Ovary (tissue), 7 donors: ENCODE measurements at regions not wholly inside any gene's neighbourhood (a gene's known extent, or its start where the extent isn't known, plus 50 kb on each side); places are given as distances from the start of the nearest gene placed in this dataset.

Experiments used
- DNase-seq, 5 donors: peaks; one replicate each; pipeline ENCODE4 v3.0.0-alpha.2; 2019 to 2020
- H3K27ac ChIP-seq, 2 donors: fragments of 200-600 bp; one replicate each; pipeline versions ENCODE4 v1.5.1 to v1.8.0; 2019 to 2022
- H3K27me3 ChIP-seq: fragments of 200-600 bp; one replicate; pipeline ENCODE4 v1.8.0; 2022
- H3K36me3 ChIP-seq: fragments of 200-600 bp; sonication (generic); one replicate; pipeline ENCODE4 v1.5.1; 2019
- H3K4me1 ChIP-seq: one replicate; pipeline ENCODE4 v1.8.1; 2013; ENCODE audit warnings: mild to moderate bottlenecking, moderate library complexity; ENCODE audit not compliant: insufficient read depth
- H3K4me3 ChIP-seq: fragments of 200-600 bp; sonication (generic); one replicate; pipeline ENCODE4 v1.5.1; 2017
- H3K9me3 ChIP-seq, 2 donors: fragments of 200-600 bp in 1 of 2; sonication (generic) in 1 of 2; one replicate each; pipeline versions ENCODE4 v1.5.1 to v1.8.1; 2013 to 2019; ENCODE audit warnings: mild to moderate bottlenecking in 1 of 2, moderate library complexity in 1 of 2
- CTCF ChIP-seq, 3 donors: fragments of 450-650 bp in 2 of 3; fragments of 200-600 bp in 1 of 3; IDR thresholded peaks; one replicate each; pipeline versions ENCODE4 v1.5.1 to v1.8.0; 2016 to 2022; ENCODE audit warnings: antibody characterized with exemption in 3 of 3, mild to moderate bottlenecking in 1 of 3
- EP300 ChIP-seq: sonication (generic); formaldehyde crosslinking; IDR thresholded peaks from one replicate; pipeline ENCODE4 v1.6.1; 2017; ENCODE audit warnings: antibody characterized with exemption
- POLR2A ChIP-seq: fragments of 450-650 bp; IDR thresholded peaks from one replicate; pipeline ENCODE4 v1.6.1; 2017; ENCODE audit warnings: antibody characterized with exemption, mild to moderate bottlenecking, moderate library complexity
- WGBS, 3 donors: extraction: QIAGEN DNeasy Blood & Tissue Kit in 1 of 3; methylation state at CpG; one replicate each; pipeline versions ENCODE4 v1.1.5 to v1.1.7; 2013 to 2017; 5-methylcytosine and 5-hydroxymethylcytosine counted together
- intact Hi-C, 4 donors: fragments of 100-400 bp; cut with DNase I; formaldehyde crosslinking; loops; one replicate each; pipeline versions ENCODE4 v1.11.0 to v1.15.1; 2022 to 2023
- donor health status: DM: no; HTN: no; CAD: no; lungs with moderate emphysema.
- donor health status: DM: no; HTN: no; CAD: no.
- donor health status: Bipolar disorder and iron deficiency.
- donor health status: DM: no; HTN: no; CAD: no.
- donor health status: DM: yes; HTN: yes; CAD: no.

- WGBS, 3 donors: 69 to 77% (median 70%) methylated on average over 5 of the region's 5 CpGs
- Histone ChIP-seq H3K27ac (no peak overlapping the region), H3K9me3 (no peaks in the 10 kb centered on the region), H3K36me3 (no peaks in the 10 kb centered on the region), H3K27me3 (no peaks in the 10 kb centered on the region), H3K4me1 (peaks cover 2% of the 10 kb centered on the region), H3K4me3 (no peak overlapping the region)
- TF ChIP-seq EP300: no peak
- TF ChIP-seq POLR2A: no peak
- no peak for TF ChIP-seq CTCF (IDR thresholded peaks at IDR 0.05)
- intact Hi-C loops: no loop called here
- no peak for DNase-seq
These were observed 111.5 kb upstream of the CITED2 start for GRCh38 chr6:139485742-139486475.

- H3K27me3 ChIP-seq: no peaks in the 10 kb centered on the region
- H3K4me1 ChIP-seq: peaks cover 2% of the 10 kb centered on the region
- 46 to 97% (median 74%) methylated on average over 2 of the region's 2 CpGs for WGBS, 3 donors
- no peak overlapping the region for H3K27ac ChIP-seq
- no peaks in the 10 kb centered on the region for H3K9me3 ChIP-seq
- H3K36me3 ChIP-seq: no peaks in the 10 kb centered on the region
- H3K4me3 ChIP-seq: no peak overlapping the region
- intact Hi-C loops: no loop called here
- no peak for DNase-seq
- TF ChIP-seq CTCF (IDR thresholded peaks at IDR 0.05) (no peak), EP300 (no peak), POLR2A (no peak)
These were observed 110.7 kb upstream of the CITED2 start for GRCh38 chr6:139485185-139485584.

- 93 to 95% (median 93%) methylated on average over 8 of the region's 8 CpGs for WGBS, 3 donors
- Histone ChIP-seq H3K9me3 (no peaks in the 10 kb centered on the region), H3K27ac (no peak overlapping the region), H3K27me3 (no peaks in the 10 kb centered on the region), H3K4me3 (no peak overlapping the region), H3K4me1 (peaks cover 2% of the 10 kb centered on the region), H3K36me3 (no peaks in the 10 kb centered on the region)
- TF ChIP-seq POLR2A (no peak), EP300 (no peak), CTCF (IDR thresholded peaks at IDR 0.05) (no peak)
- intact Hi-C loops: no loop called here
- no peak for DNase-seq
These were observed 108.6 kb upstream of the CITED2 start for GRCh38 chr6:139483079-139483478.

DNA sequence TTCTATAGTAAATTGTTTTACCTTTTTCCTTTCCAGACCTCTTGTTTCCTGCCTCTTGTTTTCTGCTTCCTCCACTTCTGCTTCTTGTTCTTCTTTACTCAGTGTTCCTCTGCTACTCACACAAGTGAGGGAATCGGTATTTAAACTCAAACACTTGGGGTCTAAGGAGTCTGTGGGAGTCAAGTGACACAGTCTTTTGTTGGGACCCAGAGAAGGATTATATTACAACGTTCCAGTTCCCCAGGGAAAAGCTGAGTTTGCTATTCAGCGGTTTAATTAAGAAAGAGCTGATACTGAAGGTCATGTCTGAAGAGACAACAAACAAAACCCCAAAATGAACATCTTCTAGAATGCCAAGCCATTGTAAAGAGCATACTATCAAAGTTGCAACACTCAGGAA lies 107.8 kb upstream of the CITED2 start:
- no peaks in the 10 kb centered on the region for H3K27me3 ChIP-seq
- H3K36me3 ChIP-seq: no peaks in the 10 kb centered on the region
- no peaks in the 10 kb centered on the region for H3K9me3 ChIP-seq
- intact Hi-C loops: no loop called here
- no peak for DNase-seq
- H3K4me1 ChIP-seq: peaks cover 2% of the 10 kb centered on the region
- TF ChIP-seq EP300 (no peak), CTCF (IDR thresholded peaks at IDR 0.05) (no peak), POLR2A (no peak)
- WGBS, 3 donors: 9 to 24% (median 10%) methylated on average over 3 of the region's 3 CpGs
- no peak overlapping the region for H3K4me3 ChIP-seq
- H3K27ac ChIP-seq: no peak overlapping the region
